ENCODE measurements at regions not wholly inside any gene's neighbourhood (a gene's known extent, or its start where the extent isn't known, plus 50 kb on each side); places are given as distances from the start of the nearest gene placed in this dataset.
"Not testable (repeated sequence)": the region's sequence is repeated elsewhere in the genome, so short reads cannot be mapped to it uniquely, and the experiment has no call there.

- no peak for DNase-seq
Observed at GRCh38 chr3:94716326-94717018, 653.6 kb downstream of the NSUN3 start.

GRCh38 chr3:94734206-94734605 is 671.3 kb downstream of the NSUN3 start:
- DNase-seq, result no peak

GRCh38 chr3:94735354-94735753 is 672.5 kb downstream of the NSUN3 start:
- DNase-seq, result no peak

- DNase-seq, result no peak
Observed at GRCh38 chr3:94737116-94737515, 674.3 kb downstream of the NSUN3 start.

- no peak for DNase-seq
Observed at GRCh38 chr3:94739420-94739819, 676.6 kb downstream of the NSUN3 start.

GRCh38 chr3:94758751-94759150 is 695.9 kb downstream of the NSUN3 start:
- no peak for DNase-seq

GRCh38 chr3:94772402-94772801 is 709.5 kb downstream of the NSUN3 start:
- DNase-seq, result no peak

GRCh38 chr3:94775746-94776145 is 712.9 kb downstream of the NSUN3 start:
- DNase-seq, result no peak

GRCh38 chr3:94776401-94776915 is 713.6 kb downstream of the NSUN3 start:
- no peak for DNase-seq

- no peak for DNase-seq
Observed at GRCh38 chr3:94778289-94778688, 715.4 kb downstream of the NSUN3 start.

- DNase-seq, result no peak
Observed at GRCh38 chr3:94778814-94779494, 716.1 kb downstream of the NSUN3 start.

GRCh38 chr3:94779699-94780098 is 716.8 kb downstream of the NSUN3 start:
- no peak for DNase-seq

GRCh38 chr3:94784274-94784673 is 721.4 kb downstream of the NSUN3 start:
- DNase-seq, result no peak

GRCh38 chr3:94787066-94787465 is 724.2 kb downstream of the NSUN3 start:
- DNase-seq, result no peak

- DNase-seq, result no peak
Observed at GRCh38 chr3:94787734-94788270, 724.9 kb downstream of the NSUN3 start.

- no peak for DNase-seq
Observed at GRCh38 chr3:94794563-94794962, 731.7 kb downstream of the NSUN3 start.

GRCh38 chr3:94799420-94800060 is 736.7 kb downstream of the NSUN3 start:
- no peak for DNase-seq

GRCh38 chr3:94811836-94812235 is 749.0 kb downstream of the NSUN3 start:
- no peak for DNase-seq

- no peak for DNase-seq
Observed at GRCh38 chr3:94821241-94821640, 758.4 kb downstream of the NSUN3 start.

- DNase-seq, result no peak
Observed at GRCh38 chr3:94822298-94822697, 759.4 kb downstream of the NSUN3 start.

- DNase-seq, result not testable (repeated sequence)
Observed at GRCh38 chr3:94846251-94846650, 783.4 kb downstream of the NSUN3 start.

- peak; percentile 54 for DNase-seq
Observed at GRCh38 chr3:94862703-94863102, 799.8 kb downstream of the NSUN3 start.

GRCh38 chr3:94869059-94869547 is 806.2 kb downstream of the NSUN3 start:
- no peak for DNase-seq

GRCh38 chr3:94873751-94874150 is 810.9 kb downstream of the NSUN3 start:
- DNase-seq, result no peak
